ENCODE measurements at regions not wholly inside any gene's neighbourhood (a gene's known extent, or its start where the extent isn't known, plus 50 kb on each side); places are given as distances from the start of the nearest gene placed in this dataset.
"Not testable (repeated sequence)": the region's sequence is repeated elsewhere in the genome, so short reads cannot be mapped to it uniquely, and the experiment has no call there.

DNA sequence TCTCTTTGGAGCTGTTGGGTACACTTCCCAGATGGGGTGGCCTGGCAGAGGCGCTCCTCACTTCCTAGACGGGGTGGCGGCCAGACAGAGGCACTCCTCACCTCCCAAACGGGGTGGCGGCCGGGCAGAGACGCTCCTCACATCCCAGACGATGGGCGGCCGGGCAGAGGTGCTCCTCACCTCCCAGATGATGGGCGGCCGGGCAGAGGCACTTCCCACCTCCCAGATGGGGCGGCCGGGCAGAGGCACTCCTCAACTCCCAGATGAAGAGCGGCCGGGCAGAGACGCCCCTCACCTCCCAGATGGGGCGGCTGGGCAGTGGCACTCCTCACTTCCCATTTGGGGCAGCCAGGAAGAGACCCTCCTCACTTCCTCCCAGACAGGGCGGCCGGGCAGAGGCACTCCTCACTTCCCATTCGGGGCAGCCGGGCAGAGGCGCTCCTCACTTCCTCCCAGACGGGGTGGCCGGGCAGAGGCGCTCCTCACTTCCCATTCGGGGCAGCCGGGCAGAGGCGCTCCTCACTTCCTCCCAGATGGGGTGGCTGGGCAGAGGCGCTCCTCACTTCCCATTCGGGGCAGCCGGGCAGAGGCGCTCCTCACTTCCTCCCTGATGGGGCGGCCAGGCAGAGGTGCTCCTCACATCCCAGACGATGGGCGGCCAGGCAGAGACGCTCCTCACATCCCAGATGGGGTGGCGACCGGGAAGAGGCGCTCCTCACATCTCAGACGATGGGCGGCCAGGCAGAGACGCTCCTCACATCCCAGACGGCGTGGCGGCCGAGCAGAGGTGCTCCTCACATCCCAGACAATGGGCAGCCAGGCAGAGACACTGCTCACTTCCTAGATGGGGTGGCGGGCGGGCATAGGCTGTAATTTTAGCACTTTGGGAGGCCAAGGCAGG is 105.3 kb downstream of the ERMARD start:
- not testable (repeated sequence) for DNase-seq

DNA sequence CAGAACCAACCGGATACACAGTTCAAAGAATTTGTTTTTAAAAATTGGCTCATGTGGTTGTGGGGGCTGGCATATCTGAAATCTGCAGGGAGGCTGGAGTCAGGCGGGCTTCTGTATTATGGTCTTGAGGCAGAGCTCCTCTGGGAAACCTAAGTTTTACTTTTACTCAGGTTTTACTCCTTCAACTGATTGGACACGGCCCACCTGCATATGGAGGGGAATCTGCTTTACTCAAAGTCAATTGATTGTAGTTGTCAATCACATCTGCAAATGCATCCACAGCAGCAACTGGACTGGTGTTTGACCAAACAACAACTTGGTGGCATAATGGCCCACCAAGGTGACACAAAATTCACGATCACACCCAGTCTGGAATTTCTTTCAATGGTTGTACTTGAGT is 103.4 kb downstream of the ERMARD start:
- no peak for DNase-seq

DNA sequence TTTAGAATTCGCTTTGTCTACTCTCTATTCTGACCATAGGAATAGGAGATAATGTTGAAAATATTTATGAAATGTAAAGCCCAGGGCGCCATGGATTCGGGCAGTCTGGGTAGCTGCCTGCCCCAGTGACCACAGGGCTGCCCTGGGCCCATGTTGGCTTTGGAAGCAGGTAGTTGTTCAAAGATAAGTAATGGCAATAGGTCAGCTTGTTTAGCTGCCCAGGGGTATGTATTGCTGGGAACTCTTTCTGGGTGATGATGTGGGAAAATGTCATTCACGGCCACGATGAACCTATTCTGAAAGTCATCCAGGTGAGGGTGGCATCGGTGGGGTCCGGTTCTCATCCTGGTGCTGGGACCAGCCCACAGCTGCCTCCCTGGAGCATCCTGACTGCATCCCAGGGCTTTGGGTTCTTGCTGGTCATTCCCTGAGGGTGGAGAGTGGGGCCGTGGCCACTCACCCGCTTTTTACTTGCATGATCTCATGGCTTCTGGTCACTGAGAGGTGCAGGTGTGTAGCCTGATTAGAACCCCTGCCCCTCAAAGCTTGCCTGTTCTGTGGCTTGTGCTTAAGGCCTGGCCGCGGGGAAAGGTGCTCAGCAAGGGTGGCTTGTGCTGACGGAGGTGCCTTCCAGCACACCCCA is 102.8 kb downstream of the ERMARD start:
- no peak for DNase-seq

DNA sequence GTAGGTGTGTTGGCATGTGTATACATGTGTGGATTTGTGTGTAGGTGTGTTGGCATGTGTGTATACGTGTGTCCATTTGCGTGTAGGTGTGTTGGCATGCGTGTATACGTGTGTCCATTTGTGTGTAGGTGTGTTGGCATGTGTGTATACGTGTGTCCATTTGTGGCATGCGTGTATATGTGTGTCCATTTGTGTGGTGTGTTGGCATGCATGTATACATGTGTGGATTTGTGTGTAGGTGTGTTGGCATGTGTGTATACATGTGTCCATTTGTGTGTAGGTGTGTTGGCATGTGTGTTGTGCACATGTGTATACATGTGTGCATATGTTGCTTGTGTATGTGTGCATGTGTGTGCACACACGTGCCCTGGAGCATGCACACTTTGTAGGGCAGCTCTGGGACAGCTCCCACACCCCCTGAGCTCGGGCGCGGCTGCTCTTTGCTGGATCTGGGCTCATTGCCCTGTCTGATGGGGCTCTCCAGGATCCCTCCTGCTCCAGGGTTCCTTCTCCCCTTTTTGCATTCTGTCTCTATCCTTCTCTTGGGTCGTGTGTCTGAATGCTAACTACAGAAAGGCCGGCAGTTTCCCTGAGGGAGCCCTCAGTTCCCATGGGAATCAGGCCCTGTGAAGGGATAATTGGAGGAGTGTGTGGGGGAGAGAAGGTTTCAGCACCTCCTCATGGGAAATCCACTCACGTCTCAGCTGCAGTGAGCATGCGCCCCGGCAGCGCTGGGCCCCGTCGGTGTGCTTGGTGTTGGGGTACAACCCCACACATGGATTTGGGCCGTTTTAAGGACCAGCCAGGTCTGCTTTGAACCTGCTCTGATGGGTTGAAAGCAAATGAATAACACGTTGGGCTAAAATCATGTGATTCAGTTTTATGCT is 102.0 kb downstream of the ERMARD start:
- no peak for DNase-seq

DNA sequence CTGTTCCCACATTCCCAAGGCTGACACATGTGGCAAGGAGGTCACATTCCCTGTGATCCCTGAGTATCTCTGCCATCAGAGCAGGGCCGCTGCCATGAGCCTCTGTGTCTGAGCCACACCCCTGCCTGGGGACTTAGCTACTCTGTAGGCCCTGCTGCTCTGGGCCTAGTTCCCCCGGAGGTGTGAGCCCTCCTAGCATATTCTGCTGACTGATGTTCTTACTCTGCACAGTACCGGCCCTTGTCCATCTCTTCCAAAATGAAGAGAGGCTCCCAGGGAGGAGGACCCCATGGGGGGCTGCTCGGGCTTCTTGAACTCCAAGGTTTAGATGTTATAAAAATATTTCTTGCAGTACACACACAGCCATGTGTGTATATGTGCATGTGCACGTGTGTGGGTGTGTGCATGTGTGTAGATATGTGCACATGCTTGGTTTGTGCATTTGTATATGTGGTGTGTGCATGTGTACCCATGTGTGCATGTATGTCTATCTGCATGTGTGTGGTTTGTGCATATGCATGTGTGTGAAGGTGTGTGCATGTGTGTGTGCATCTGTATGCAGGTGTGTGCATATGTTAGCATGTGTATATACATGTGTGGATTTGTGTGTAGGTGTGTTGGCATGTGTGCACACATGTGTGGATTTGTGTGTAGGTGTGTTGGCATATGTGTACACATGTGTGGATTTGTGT is 101.2 kb downstream of the ERMARD start:
- DNase-seq: no peak

DNA sequence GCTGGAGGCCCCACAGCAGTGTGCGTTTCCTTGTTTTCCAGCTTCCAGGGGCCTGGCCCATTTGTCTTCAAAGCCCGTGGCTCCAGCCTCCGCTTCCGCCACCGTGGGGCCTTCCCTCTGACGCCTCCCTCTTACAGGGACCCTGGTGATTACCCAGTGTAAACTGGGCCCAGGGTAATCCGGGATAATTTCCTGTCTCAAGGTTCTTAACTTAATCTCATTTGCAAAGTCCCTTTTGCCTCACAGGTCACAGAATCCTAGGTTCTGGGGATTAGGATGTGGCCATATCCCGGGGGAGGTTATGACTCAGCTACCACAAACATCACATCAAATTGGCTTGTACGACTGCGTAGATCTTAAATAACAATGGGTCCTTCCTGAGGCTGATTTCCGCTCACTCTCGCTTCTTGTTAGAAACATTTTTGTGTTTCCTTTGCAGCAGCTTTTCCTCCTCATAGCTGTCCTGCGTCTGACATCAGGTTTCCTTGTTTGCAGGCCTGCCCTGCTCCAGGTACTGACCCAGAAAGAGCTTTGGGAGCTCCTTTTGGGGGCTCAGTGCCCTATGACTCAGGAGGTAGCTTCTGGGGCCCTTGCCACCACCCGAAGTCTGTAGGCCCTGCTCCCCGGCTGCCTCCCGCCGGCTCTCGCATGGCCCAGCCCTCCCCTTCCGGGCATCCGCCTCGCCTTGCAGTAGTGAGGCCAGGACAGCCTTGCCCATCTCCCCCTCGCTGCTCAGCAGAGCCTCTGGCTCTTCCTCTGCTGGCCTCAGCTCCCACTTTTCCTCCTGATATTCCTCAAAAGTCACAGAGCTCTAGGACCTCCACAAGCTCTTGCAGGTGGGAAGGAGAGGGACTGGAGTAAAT is 100.5 kb downstream of the ERMARD start:
- no peak for DNase-seq

DNA sequence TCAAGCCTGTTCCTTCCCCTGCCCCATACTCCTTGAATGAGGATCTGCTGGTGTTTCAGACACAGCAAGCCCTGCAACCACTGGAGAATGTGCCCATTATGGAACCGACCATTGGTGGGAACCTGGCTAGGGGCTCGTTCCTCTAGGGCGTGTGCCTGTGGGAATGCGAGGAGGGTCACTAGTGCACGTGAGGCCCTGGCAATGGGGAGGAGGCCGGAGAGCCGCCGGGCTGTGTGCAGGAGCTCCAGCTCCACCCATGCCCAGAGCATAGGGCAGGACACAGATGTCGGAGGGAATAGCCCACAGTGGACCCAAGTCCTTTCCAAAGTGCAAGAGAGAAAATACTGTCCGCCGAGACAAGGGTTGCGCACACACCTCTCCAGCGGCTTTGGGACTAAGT is 99.3 kb downstream of the ERMARD start:
- DNase-seq: no peak

DNA sequence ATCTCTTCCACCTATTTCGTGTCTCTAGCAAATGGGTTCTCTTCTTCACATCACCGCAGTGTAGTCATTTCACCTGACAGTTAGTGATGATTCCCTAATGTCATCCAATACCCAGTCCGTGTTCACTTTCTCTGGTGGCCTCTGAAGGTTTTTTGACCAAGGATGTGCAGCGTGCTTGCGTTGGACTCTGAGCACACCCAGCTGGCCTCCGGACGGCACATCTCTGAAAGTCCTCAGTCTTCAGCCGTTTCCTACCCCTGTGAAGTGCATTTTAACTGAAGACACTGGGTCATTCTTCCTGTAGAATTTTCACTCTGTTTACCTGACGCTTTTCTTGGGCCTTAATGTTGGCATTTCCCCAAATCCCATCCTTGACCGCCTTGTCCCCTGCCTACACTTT is 98.7 kb downstream of the ERMARD start:
- no peak for DNase-seq

DNA sequence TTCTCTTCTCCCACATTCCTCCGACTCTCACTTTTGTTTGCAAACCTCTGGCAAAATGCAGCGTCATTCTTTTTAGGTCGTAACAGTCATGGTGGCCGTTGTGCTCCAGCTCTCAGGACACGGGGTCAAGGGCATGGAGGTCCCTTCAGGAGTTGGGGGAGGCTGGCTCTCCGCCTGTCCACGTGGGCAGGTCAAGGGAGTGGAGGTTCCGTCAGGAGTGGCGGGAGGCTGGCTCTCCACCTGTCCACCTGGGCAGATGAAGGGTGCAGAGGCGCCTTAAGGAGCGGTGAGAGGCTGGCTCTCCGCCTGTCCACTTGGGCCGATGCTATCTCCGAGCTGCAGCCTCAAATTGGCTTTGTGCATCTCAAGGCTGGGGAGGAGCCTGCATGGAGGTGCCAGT is 98.0 kb downstream of the ERMARD start:
- DNase-seq: no peak

DNA sequence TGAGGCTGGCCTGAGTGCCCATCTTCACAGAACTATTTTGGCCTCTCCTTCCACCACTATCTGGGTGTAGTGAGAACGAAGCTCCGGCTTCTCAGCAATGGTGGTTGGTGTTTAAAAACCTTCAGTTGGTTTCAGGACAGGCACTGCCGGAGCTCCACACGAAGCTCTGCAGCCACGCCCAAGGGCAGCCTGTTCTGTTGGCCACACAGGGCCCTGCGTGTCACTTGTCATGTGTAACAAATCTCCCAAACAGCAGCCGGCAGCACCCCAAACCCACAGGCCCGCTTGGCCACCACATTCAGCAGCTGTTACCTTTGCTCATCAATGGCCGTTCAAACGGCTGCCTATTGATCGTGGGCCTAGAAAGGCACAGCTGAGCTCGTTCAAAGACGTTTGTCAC is 97.5 kb downstream of the ERMARD start:
- DNase-seq: no peak

DNA sequence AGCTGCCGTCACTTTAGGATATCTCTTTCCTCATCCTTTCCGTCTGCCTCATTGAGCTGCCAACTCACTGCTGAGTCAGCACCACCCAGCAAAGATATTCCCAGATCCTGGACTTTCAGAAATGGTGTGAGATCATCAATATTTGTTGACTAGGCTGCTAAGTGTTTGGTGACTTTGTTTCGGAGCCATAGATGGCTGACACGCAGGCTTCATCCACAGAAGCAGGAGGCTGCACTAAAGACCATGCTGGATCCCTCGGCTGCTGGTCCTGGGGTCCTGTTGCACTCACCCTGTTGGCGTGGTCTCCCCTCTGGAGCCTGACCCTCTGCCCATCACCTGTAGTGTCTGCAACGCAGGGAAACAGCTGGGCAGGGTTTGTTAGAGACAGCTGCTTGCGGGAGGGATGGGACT is 96.5 kb downstream of the ERMARD start:
- no peak for DNase-seq

DNA sequence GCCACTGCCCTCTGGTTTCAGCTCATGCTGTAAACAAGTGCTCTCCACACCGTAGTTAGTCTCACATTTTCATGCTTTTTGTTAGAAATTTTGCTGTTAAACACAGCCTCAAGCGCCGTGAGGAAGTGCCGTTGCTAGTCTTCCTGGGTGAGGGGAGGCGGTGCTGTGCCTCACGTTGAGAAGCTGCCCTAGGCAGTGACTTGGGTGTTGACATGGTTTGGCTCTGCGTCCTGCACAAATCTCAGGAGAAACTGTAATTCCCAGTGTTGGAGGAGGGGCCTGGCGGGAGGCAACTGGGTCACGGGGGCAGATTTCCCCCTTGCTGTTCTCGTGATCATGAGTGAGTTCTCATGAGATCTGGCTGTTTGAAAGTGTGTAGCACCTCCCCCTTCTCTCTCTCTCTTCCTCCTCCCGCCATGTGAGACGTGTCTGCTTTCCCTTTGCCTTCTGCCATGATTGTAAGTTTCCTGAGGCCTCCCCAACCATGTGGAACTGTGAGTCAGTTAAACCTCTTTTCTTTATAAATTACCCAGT is 95.8 kb downstream of the ERMARD start:
- no peak for DNase-seq

DNA sequence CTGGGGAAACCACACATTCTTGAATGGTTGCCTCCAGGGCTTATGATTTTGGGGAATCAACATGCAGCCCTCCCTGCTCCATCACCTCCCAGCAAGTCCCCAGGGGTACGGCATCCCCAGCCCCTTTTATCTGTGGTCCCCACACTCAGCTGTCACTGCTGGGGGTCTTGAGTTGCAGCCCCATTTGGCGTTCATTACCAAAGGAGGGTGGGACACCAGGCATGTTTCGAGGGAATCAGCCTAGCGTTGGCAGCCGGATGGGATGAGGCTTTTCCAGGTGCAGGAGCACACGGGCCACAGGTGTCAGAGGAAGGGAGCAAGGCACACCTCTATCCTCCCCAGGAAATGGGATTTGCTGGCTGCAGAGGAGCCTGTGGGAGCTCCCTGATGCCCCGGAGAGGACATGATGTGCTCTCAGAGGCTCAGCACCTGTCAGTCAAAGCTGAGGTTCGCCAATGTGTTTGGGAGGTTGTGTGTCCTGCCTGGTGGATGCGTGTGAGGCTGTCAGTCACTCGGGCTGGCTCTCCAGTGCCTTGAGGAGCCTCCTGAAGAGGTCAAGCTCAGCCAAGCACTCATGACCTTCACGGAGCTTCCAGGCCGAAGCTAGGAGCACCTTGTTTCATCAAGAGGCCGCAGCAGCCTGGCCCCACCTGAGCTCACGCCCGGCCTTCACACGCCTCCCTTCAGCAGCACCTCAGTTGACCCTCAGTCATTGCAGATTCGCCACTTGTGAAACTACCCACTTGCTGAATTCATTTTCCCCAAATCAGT is 95.0 kb downstream of the ERMARD start:
- no peak for DNase-seq

DNA sequence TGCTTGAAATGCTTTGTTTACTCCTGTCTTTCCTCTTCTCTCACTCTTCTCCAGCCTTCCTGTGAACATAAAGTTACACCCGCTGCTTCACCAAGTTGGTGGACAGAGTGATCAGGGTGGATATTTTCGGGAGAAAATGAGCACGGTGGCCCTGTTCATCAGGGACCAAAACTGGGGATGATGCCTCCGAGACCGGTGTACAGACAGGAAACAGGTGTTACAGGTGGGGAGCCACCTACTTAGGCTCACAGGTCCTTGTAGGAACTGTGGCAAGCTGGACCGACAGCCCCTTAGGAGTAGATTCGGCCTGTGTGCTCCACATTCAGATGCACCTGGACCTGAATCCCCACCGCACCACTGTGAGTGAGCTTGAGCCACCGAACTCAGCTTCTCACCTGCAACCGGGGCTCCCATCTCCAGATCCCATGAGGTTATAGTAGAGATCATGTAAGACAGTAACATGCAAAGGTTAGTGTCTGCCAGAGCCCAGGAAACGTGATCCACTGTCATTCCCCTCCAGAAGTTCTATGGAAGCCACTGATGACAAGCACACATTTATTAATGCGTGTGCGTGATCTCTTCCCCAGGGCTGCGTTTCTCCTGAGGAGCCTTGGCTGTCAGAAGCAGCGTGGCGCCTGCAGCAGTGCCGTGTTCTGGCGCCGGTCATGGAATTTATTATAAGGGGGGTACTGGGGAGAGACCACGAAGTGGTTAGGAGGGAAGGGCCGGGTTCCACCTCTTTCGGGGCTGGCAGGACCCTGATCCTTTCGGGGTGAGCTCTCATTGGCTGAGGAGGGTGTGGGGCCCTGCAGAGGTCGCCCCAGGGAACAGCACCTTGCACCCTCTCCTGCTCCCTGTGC is 94.2 kb downstream of the ERMARD start:
- DNase-seq: no peak

DNA sequence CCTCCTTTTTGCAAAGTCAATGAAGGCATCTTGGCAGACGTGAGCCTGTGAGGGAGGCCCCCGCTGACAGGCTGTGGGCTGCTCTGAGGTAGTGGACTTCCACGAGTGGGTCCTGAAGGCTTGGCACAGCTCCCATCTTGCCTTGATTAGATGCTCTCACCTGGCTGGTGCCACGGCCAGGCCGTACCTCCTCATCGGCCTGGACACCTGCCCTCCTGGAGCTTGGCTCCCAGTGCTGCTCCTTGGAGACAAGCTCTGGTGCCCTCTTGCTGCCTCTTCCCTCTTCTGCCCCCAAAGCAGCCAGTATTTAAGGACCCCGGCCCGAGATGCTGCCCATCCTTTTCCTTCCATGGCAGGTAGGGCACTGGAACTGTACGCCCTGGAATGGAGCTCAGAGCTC is 93.5 kb downstream of the ERMARD start:
- DNase-seq: no peak

DNA sequence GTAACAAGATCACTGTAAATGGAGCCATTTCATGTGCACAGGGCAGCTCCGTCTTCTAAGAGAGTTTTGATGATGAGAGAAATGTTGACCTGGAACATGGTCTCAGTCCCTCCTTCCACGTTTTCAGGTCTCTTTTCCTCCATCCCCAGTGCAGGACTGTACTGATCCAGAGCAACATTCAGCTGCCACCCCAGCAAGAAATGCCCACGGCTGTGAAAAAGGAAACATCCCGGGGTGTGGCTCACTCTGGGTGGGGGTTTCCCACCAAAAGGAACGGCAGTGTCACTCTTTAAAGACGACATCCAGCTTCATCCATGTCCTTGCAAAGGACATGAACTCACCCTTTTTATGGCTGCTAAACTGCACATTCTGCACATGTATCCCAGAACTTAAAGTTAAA is 92.6 kb downstream of the ERMARD start:
- DNase-seq: no peak

DNA sequence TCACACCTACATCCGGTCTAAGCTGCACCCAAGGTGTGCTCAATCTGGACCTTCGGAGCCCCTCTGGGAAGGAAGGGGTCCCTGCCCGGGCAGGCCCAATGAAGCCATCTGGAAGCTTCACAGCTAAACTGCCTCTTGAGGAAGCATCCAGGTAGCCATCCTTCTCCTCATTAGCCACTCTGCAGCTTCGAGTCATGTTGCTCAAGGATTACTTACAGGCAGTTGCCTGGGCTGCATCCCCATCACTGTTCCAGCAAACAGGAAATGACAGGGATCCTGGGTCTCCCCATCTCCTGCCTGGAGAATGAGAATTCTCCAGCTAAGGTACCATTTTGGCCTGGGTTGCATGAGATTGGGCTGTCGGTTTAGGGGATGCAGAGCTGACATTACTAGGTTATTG is 91.7 kb downstream of the ERMARD start:
- DNase-seq: no peak

DNA sequence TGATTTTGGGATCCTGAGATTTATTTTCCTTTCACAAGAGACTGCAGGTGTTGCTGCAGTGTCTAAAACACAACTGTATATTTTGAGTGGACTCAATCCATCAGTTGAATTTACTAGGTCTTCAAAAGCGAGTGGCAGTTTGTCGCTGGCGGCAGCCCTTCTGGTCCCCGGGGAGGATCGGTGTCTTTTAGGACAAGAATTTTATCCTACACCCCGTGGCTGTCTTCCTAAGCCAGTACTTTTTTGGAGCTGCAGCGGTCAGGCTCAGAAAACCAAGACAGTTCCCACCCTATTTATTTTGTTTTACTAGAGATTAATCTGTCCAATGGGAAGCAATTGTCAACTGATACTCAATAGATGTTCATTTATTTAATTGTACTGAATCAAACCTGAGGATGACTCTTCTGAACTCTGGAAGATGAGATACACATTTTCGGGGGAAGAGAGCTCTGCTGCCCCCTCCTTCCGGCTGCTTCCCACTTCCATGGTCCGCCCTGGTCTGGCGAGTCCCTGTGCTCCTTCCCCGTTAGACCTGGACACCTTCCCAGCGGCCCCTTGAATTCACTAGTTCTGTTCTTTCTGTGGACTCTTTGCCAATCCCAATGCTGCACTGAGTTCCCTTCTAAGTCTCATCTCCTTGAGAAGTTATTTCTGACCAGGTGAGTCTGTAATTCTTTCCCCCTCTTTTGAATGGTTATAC is 90.6 kb downstream of the ERMARD start:
- DNase-seq: no peak

DNA sequence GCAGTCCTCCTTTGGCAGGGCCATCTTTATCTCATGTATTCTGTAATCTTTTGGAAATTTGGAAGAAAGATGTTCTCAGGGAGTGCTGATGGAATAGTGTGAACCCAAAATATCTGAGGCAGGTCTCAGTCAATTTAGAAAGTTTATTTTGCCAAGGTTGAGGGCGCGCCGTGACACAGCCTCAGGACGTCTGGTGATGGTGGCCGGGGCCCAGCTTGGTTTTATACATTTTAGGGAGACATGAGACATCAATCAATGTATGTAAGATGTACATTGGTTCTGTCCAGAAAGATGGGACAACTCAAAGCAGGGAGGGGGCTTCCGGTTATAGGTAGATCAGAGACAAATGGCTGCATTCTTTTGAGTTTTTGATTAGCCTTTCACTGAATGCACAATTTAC is 89.8 kb downstream of the ERMARD start:
- no peak for DNase-seq

Data from suppressor macrophage (primary cell).